ENCODE measurements at regions not wholly inside any gene's neighbourhood (a gene's known extent, or its start where the extent isn't known, plus 50 kb on each side); places are given as distances from the start of the nearest gene placed in this dataset.
"Not testable (repeated sequence)": the region's sequence is repeated elsewhere in the genome, so short reads cannot be mapped to it uniquely, and the experiment has no call there.

DNA sequence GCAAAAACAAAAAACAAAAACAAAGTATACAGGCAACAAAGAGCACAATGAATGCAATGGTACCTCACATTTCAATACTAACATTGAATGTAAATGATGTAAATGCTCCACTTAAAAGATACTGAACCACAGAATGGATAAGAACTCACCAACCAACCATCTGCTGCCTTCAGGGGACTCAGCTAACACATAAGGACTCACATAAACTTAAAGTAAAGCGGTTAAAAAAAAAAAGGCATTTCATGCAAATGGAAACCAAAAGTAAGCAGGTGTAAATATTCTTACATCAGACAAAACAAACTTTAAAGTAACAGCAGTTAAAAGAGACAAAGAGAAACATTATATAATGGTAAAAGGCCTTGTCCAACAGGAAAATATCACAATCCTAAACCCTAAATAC, 156.1 kb downstream of the LTN1 start:
- TF ChIP-seq, protein P1, sequence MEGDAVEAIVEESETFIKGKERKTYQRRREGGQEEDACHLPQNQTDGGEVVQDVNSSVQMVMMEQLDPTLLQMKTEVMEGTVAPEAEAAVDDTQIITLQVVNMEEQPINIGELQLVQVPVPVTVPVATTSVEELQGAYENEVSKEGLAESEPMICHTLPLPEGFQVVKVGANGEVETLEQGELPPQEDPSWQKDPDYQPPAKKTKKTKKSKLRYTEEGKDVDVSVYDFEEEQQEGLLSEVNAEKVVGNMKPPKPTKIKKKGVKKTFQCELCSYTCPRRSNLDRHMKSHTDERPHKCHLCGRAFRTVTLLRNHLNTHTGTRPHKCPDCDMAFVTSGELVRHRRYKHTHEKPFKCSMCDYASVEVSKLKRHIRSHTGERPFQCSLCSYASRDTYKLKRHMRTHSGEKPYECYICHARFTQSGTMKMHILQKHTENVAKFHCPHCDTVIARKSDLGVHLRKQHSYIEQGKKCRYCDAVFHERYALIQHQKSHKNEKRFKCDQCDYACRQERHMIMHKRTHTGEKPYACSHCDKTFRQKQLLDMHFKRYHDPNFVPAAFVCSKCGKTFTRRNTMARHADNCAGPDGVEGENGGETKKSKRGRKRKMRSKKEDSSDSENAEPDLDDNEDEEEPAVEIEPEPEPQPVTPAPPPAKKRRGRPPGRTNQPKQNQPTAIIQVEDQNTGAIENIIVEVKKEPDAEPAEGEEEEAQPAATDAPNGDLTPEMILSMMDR (optimal IDR thresholded peaks at IDR 0.05 in 1 of 3, IDR thresholded peaks at IDR 0.05 in 1 of 3, conservative IDR thresholded peaks at IDR 0.05 in 1 of 3; ENCODE audit: extremely low read depth in 1 of 3, insufficient read depth in 2 of 3, low read length in 3 of 3) = not testable (repeated sequence)
- TF ChIP-seq EZH2 (IDR thresholded peaks at IDR 0.05; ENCODE audit: low read length) = not testable (repeated sequence)
